ENCODE measurements at regions not wholly inside any gene's neighbourhood (a gene's known extent, or its start where the extent isn't known, plus 50 kb on each side); places are given as distances from the start of the nearest gene placed in this dataset.

- no peaks in the 10 kb centered on the region for H3K4me1 ChIP-seq (ENCODE audit: insufficient read depth, low read length)
- H3K9me3 Mint-ChIP-seq, result peaks cover 0 to 11% (median 0%) of the 10 kb centered on the region in 5 donors
- CTCF ChIA-PET, result no interaction called here
- H3K27me3 Mint-ChIP-seq, result peaks cover 0 to 2% of the 10 kb centered on the region in 2 donors
- no peak overlapping the region for H3K27ac ChIP-seq (ENCODE audit: low read depth, low read length)
- no peaks in the 10 kb centered on the region for H3K4me1 Mint-ChIP-seq
- no peak overlapping the region for H3K4me3 ChIP-seq (ENCODE audit: low read length)
- H3K27me3 ChIP-seq (ENCODE audit: insufficient read depth, low read length, poor library complexity, severe bottlenecking), result no peaks in the 10 kb centered on the region
- no peaks in the 10 kb centered on the region for H3K36me3 Mint-ChIP-seq
- no peaks in the 10 kb centered on the region for H3K36me3 ChIP-seq (ENCODE audit: insufficient read depth, low read length)
- DNase-seq, result no peak
- no peak overlapping the region for H3K4me3 Mint-ChIP-seq
- POLR2A ChIA-PET, result no interaction called here
- H3K27ac Mint-ChIP-seq, result no peak overlapping the region
- H3K9me3 ChIP-seq (ENCODE audit: low read length), result no peaks in the 10 kb centered on the region
These were observed 74.6 kb upstream of the DOK6 start for GRCh38 chr18:69326094-69326493.

DNA sequence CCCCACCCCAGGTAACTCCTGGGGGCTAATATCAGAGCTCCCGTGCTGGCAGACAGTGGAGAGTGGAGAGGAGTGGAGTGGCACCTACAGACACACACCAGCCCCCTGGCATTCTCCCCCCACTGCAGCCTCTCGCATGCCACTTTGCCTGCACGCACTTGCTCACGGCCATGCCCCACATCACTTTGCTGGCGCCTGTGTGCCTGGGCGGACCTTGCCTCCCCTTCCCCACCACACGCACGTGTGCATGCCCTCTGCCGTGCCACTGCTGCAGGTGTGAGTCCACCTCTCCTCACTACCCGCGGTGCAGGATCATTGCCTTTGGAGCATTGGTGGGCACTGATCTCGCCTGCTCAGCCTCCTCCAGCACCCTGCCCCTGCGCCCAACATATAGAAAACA is 72.6 kb upstream of the DOK6 start:
- Mint-ChIP-seq H3K9me3 (peaks cover 0 to 5% (median 0%) of the 10 kb centered on the region in 5 donors), H3K27me3 (peaks cover 0 to 2% of the 10 kb centered on the region in 2 donors), H3K36me3 (no peaks in the 10 kb centered on the region), H3K27ac (no peak overlapping the region), H3K4me1 (no peaks in the 10 kb centered on the region), H3K4me3 (no peak overlapping the region)
- no peak for DNase-seq
- CTCF ChIA-PET, result no interaction called here
- Histone ChIP-seq H3K4me3 (ENCODE audit: low read length) (no peak overlapping the region), H3K9me3 (ENCODE audit: low read length) (no peaks in the 10 kb centered on the region), H3K27me3 (ENCODE audit: insufficient read depth, low read length, poor library complexity, severe bottlenecking) (no peaks in the 10 kb centered on the region), H3K36me3 (ENCODE audit: insufficient read depth, low read length) (no peaks in the 10 kb centered on the region), H3K4me1 (ENCODE audit: insufficient read depth, low read length) (no peaks in the 10 kb centered on the region), H3K27ac (ENCODE audit: low read depth, low read length) (no peak overlapping the region)
- POLR2A ChIA-PET, result no interaction called here

DNA sequence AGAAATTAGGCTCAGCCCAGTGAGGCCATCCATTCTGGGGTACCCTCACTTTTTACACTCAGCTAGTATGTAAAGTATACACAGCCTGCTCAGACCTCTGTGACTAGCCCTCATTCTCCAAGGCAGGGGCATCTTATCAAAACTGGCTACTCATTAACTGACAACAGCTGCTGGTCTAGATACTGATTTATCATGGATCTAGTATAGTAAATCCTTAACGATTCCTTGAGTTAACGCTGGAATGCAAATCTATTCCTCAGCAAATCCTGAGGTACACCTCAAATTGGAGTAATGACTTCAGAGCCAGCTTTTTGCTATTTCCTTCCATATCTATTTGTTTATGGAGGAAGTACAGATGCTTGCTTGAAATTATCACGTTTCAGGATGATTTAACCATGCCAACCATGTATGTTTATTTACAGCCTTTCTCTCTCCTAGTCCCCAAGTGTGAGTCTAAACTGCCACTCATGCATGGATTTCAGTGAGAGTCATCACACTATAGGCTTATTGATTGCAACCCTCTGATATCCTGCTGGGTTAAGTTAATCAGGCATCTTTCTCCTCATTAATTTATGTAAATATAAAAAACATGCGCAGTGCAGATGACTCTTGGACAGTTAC is 70.2 kb upstream of the DOK6 start:
- H3K36me3 ChIP-seq (ENCODE audit: insufficient read depth, low read length), result no peaks in the 10 kb centered on the region

DNA sequence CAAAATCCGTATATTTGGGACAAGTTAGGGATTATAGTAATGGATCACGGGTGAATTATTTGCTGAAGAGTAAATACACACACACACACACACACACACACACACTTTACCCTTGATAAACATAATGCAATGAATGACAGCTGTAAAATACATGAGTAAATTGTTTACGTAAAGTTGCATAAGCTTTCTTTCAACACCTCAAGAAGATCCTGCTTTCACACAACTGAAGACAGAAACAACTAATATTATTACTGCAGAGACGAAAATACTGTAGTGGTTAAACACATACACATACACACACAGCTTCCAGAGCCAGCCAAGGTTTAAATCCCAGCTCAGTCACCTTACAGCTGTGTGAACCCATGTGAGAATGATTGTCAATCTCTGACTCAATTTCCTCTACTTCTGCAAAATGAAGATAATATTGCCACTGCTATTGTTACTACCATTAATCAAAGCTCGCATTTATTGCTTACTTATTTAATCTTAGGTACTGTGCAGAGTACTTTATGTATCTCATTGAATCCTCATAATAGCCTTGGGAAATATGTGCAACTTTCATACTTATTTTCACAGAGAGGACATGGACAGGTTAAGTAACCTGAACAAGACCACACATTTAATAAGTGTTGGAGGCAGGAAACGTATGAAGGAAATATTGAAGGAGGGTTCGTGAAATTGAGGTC is 50.6 kb upstream of the DOK6 start:
- no peak for DNase-seq
- Histone ChIP-seq H3K27me3 (ENCODE audit: insufficient read depth, low read length, poor library complexity, severe bottlenecking) (no peaks in the 10 kb centered on the region), H3K9me3 (ENCODE audit: low read length) (no peaks in the 10 kb centered on the region), H3K4me1 (ENCODE audit: insufficient read depth, low read length) (no peaks in the 10 kb centered on the region), H3K36me3 (ENCODE audit: insufficient read depth, low read length) (no peaks in the 10 kb centered on the region), H3K27ac (ENCODE audit: low read depth, low read length) (no peak overlapping the region), H3K4me3 (ENCODE audit: low read length) (no peak overlapping the region)
- POLR2A ChIA-PET, result no interaction called here
- Mint-ChIP-seq H3K9me3 (peaks cover 0 to 2% (median 0%) of the 10 kb centered on the region in 5 donors), H3K27ac (no peak overlapping the region), H3K4me1 (no peaks in the 10 kb centered on the region), H3K36me3 (no peaks in the 10 kb centered on the region), H3K27me3 (peaks cover 4 to 7% of the 10 kb centered on the region in 2 donors), H3K4me3 (no peak overlapping the region)
- CTCF ChIA-PET, result no interaction called here

More for the DNA sequence above, 70.2 kb upstream of the DOK6 start:
- Mint-ChIP-seq H3K27me3 (peaks cover 0 to 2% of the 10 kb centered on the region in 2 donors), H3K36me3 (no peaks in the 10 kb centered on the region), H3K9me3 (peaks cover 0 to 5% (median 0%) of the 10 kb centered on the region in 5 donors), H3K27ac (no peak overlapping the region), H3K4me3 (no peak overlapping the region), H3K4me1 (no peaks in the 10 kb centered on the region)
- DNase-seq, result no peak
- POLR2A ChIA-PET, result no interaction called here
- CTCF ChIA-PET, result no interaction called here
- Histone ChIP-seq H3K9me3 (ENCODE audit: low read length) (no peaks in the 10 kb centered on the region), H3K4me3 (ENCODE audit: low read length) (no peak overlapping the region), H3K27me3 (ENCODE audit: insufficient read depth, low read length, poor library complexity, severe bottlenecking) (no peaks in the 10 kb centered on the region), H3K4me1 (ENCODE audit: insufficient read depth, low read length) (no peaks in the 10 kb centered on the region), H3K27ac (ENCODE audit: low read depth, low read length) (no peak overlapping the region)

All from CD8-positive, alpha-beta memory T cell (primary cell).